WI38 (cell line): ENCODE measurements at regions not wholly inside any gene's neighbourhood (a gene's known extent, or its start where the extent isn't known, plus 50 kb on each side); places are given as distances from the start of the nearest gene placed in this dataset.

Experiments used
- H3K4me3 ChIP-seq: 2 replicates; pipeline ENCODE4 v1.5.1; 2011; ENCODE audit warnings: low read depth, mild to moderate bottlenecking, control low read depth, low read length
- CTCF ChIP-seq: IDR thresholded peaks from 2 replicates; pipeline ENCODE4 v1.5.1; 2012; ENCODE audit warnings: low read depth, mild to moderate bottlenecking, control low read depth, low read length

- TF ChIP-seq CTCF: no peak
Observed at GRCh38 chr2:120461092-120461491, 115.2 kb downstream of the INHBB start.

GRCh38 chr2:120461546-120462537 lies 115.9 kb downstream of the INHBB start:
- no peak for TF ChIP-seq CTCF

More at GRCh38 chr2:120461092-120461491, 115.2 kb downstream of the INHBB start:
- no peak overlapping the region for H3K4me3 ChIP-seq

GRCh38 chr2:120463527-120463926 lies 117.6 kb downstream of the INHBB start:
- TF ChIP-seq CTCF: no peak
- H3K4me3 ChIP-seq: no peak overlapping the region

More at GRCh38 chr2:120461546-120462537, 115.9 kb downstream of the INHBB start:
- H3K4me3 ChIP-seq: no peak overlapping the region

DNA sequence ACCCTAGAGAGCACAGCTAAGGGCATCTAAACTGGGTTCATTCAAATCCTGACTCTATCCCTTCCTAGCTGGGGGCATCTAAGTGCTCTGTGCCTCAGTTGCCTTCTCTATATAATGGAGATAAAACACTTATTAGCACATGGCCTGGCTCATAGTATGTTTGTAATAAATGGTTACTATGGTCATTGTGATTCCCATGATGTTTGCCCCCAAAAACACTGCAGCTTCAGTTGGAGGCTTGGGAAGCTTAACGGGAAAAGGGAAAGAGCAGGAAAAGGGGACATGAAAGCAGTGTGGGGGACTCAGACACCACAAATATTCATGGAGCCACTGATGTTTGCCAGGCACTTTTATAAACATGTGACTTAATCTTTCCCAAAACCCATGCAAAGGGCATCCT lies 118.1 kb downstream of the INHBB start:
- no peak overlapping the region for H3K4me3 ChIP-seq
- no peak for TF ChIP-seq CTCF

- no peak overlapping the region for H3K4me3 ChIP-seq
- no peak for TF ChIP-seq CTCF
Observed at GRCh38 chr2:120464448-120464931, 118.6 kb downstream of the INHBB start.

- no peak overlapping the region for H3K4me3 ChIP-seq
- no peak for TF ChIP-seq CTCF
Observed at GRCh38 chr2:120465012-120465700, 119.2 kb downstream of the INHBB start.

GRCh38 chr2:120465701-120465988 lies 119.7 kb downstream of the INHBB start:
- no peak for TF ChIP-seq CTCF
- H3K4me3 ChIP-seq: no peak overlapping the region
